ENCODE measurements at regions not wholly inside any gene's neighbourhood (a gene's known extent, or its start where the extent isn't known, plus 50 kb on each side); places are given as distances from the start of the nearest gene placed in this dataset.

GRCh38 chr12:94844452-94844851 is 159.0 kb downstream of the NDUFA12 start:
- TF ChIP-seq CTCF (IDR thresholded peaks at IDR 0.05) = no peak
- TF ChIP-seq POLR2A (IDR thresholded peaks at IDR 0.05) = no peak
